ENCODE measurements at regions not wholly inside any gene's neighbourhood (a gene's known extent, or its start where the extent isn't known, plus 50 kb on each side); places are given as distances from the start of the nearest gene placed in this dataset.
A peak's percentile ranks its signal among the peaks of the same experiment; 100 is the strongest.

DNA sequence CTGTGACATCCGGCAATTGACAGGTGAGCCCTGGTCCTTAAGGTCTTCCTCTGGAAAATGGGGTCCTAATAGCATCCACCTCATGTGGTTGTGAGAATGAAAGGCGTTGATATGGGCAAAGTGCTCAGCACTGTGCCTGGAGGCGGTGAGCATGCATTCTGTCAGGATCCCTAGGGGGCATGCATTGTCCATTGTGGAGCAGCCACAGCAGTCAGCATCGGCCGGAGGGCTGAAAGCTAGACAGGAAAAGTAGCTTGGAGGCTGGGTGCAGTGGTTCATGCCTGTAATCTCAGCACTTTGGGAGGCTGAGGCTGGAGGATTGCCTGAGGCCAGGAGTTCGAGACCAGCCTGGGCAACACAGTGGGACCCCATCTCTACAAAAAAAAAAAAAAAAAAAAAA, 122.2 kb downstream of the LHX2 start:
- TF ChIP-seq, protein P1, sequence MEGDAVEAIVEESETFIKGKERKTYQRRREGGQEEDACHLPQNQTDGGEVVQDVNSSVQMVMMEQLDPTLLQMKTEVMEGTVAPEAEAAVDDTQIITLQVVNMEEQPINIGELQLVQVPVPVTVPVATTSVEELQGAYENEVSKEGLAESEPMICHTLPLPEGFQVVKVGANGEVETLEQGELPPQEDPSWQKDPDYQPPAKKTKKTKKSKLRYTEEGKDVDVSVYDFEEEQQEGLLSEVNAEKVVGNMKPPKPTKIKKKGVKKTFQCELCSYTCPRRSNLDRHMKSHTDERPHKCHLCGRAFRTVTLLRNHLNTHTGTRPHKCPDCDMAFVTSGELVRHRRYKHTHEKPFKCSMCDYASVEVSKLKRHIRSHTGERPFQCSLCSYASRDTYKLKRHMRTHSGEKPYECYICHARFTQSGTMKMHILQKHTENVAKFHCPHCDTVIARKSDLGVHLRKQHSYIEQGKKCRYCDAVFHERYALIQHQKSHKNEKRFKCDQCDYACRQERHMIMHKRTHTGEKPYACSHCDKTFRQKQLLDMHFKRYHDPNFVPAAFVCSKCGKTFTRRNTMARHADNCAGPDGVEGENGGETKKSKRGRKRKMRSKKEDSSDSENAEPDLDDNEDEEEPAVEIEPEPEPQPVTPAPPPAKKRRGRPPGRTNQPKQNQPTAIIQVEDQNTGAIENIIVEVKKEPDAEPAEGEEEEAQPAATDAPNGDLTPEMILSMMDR (IDR thresholded peaks at IDR 0.05) = peak in 1 of 3 experiments; percentile 49
- TF ChIP-seq POLR2A (IDR thresholded peaks at IDR 0.05; ENCODE audit: low read depth) = no peak
- TF ChIP-seq POLR2AphosphoS5 (IDR thresholded peaks at IDR 0.05) = no peak
